Gastroesophageal sphincter (tissue), 3 donors: ENCODE measurements at regions not wholly inside any gene's neighbourhood (a gene's known extent, or its start where the extent isn't known, plus 50 kb on each side); places are given as distances from the start of the nearest gene placed in this dataset.

Experiments
- POLR2A ChIP-seq, 2 donors: fragments of 450-650 bp; IDR thresholded peaks; one replicate each; pipeline ENCODE4 v1.6.1; 2017; ENCODE audit warnings: antibody characterized with exemption in 2 of 2, mild to moderate bottlenecking in 2 of 2, moderate library complexity in 1 of 2
- TF ChIP-seq, protein P1 (sequence below), 4 experiments: fragments of 200-600 bp in 2 of 4; fragments of 450-650 bp in 2 of 4; sonication (generic) in 1 of 4; IDR thresholded peaks; one replicate each; pipeline ENCODE4 v1.5.1; 2017 to 2019; ENCODE audit warnings: antibody characterized with exemption in 4 of 4, mild to moderate bottlenecking in 2 of 4, moderate library complexity in 2 of 4

DNA sequence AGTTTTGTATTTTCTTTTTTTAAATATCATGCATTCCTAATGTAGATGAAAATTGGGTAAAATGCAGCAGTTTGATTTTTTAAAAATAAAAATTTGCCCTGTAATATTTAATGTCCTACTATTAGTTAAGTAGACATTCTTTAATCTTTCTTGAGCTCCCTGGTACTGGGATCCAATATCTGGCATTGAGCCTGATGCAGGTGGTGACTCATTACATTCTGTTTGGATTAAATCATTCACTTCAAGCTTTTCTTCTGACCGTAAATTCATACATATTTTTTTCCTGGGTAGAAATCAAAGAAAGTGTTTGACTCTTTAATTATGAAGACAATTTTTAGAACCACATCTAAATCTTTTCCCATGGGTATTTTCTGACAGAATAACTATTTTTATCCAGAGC is 768.8 kb upstream of the SLC35B3 start:
- no peak for TF ChIP-seq POLR2A (IDR thresholded peaks at IDR 0.05)
- TF ChIP-seq, protein P1, sequence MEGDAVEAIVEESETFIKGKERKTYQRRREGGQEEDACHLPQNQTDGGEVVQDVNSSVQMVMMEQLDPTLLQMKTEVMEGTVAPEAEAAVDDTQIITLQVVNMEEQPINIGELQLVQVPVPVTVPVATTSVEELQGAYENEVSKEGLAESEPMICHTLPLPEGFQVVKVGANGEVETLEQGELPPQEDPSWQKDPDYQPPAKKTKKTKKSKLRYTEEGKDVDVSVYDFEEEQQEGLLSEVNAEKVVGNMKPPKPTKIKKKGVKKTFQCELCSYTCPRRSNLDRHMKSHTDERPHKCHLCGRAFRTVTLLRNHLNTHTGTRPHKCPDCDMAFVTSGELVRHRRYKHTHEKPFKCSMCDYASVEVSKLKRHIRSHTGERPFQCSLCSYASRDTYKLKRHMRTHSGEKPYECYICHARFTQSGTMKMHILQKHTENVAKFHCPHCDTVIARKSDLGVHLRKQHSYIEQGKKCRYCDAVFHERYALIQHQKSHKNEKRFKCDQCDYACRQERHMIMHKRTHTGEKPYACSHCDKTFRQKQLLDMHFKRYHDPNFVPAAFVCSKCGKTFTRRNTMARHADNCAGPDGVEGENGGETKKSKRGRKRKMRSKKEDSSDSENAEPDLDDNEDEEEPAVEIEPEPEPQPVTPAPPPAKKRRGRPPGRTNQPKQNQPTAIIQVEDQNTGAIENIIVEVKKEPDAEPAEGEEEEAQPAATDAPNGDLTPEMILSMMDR (IDR thresholded peaks at IDR 0.05), result no peak
